ENCODE measurements at regions not wholly inside any gene's neighbourhood (a gene's known extent, or its start where the extent isn't known, plus 50 kb on each side); places are given as distances from the start of the nearest gene placed in this dataset.

DNA sequence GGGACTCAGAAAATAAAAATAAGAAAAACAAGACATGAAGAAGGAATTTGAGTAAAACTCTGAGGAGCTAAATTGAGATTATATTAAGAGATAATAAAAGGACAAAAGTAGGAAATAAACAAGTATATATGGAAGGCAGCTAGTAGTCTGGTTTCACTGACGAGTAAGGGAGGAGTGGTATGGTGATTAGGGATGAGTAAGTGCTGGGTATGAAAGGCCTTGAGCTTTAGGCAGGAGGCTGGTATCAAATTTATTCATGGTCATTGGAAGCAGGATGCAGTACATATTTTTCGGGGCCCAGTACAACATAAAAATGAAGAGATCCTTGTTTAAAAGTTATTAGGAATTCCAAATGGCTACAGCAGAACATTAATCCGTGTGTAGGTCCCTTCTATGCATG lies 789.7 kb upstream of the PRMT6 start:
- TF ChIP-seq, protein P1, sequence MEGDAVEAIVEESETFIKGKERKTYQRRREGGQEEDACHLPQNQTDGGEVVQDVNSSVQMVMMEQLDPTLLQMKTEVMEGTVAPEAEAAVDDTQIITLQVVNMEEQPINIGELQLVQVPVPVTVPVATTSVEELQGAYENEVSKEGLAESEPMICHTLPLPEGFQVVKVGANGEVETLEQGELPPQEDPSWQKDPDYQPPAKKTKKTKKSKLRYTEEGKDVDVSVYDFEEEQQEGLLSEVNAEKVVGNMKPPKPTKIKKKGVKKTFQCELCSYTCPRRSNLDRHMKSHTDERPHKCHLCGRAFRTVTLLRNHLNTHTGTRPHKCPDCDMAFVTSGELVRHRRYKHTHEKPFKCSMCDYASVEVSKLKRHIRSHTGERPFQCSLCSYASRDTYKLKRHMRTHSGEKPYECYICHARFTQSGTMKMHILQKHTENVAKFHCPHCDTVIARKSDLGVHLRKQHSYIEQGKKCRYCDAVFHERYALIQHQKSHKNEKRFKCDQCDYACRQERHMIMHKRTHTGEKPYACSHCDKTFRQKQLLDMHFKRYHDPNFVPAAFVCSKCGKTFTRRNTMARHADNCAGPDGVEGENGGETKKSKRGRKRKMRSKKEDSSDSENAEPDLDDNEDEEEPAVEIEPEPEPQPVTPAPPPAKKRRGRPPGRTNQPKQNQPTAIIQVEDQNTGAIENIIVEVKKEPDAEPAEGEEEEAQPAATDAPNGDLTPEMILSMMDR (IDR thresholded peaks at IDR 0.05; ENCODE audit: borderline replicate concordance, control extremely low read depth, extremely low read depth, insufficient read depth, missing control alignments) = no peak
- DNase-seq (ENCODE audit: low spot score) = no peak
- in situ Hi-C loops (cut with MboI; ENCODE audit: low sequenced_read_pairs, unreplicated experiment) = no loop called here

GRCh38 chr1:106268070-106268469 lies 788.4 kb upstream of the PRMT6 start:
- TF ChIP-seq, protein P1 (IDR thresholded peaks at IDR 0.05; ENCODE audit: borderline replicate concordance, control extremely low read depth, extremely low read depth, insufficient read depth, missing control alignments) = no peak
- no peak for DNase-seq (ENCODE audit: low spot score)
- in situ Hi-C loops (cut with MboI; ENCODE audit: low sequenced_read_pairs, unreplicated experiment) = no loop called here

DNA sequence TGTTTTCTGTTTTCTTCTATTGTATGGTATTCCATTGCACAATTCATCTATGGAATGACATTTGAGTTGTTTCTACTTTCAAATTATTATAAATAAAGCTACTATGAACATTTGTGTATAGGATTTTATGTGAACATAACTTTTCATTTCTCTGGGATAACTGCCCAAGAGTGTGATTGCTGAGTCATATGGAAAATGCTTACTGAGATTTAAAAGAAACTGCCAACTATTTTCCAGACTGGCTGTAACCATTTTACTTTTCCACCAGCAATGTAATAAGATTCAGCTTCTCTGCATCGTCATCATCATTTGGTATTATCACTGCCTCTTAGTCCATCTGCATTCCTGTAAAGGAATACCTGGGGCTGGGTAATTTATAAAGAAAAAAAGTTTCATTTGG lies 779.6 kb upstream of the PRMT6 start:
- in situ Hi-C loops (cut with MboI; ENCODE audit: low sequenced_read_pairs, unreplicated experiment) = no loop called here
- TF ChIP-seq, protein P1 (IDR thresholded peaks at IDR 0.05; ENCODE audit: borderline replicate concordance, control extremely low read depth, extremely low read depth, insufficient read depth, missing control alignments) = no peak
- no peak for DNase-seq (ENCODE audit: low spot score)

DNA sequence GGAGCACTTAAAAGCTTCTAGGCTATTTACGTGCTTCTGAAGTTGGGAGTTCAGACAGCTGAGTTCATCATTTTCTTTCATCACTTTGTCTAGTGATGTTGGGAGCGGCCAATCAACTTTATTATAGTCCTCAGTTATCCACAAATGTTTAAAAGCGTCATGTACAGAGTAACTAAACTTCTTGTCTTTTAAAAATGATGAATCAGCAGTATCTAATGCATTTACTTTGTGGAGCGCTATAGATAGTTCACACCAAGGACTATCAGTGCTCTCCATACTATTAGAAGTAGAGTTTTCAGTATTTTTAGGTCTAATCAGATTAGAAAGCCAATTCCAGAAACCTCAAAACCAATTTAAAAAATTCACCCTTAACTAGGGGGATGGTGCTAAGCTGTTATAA lies 778.7 kb upstream of the PRMT6 start:
- DNase-seq (ENCODE audit: low spot score) = no peak
- TF ChIP-seq, protein P1 (IDR thresholded peaks at IDR 0.05; ENCODE audit: borderline replicate concordance, control extremely low read depth, extremely low read depth, insufficient read depth, missing control alignments) = no peak
- in situ Hi-C loops (cut with MboI; ENCODE audit: low sequenced_read_pairs, unreplicated experiment) = no loop called here

- TF ChIP-seq, protein P1 (IDR thresholded peaks at IDR 0.05; ENCODE audit: borderline replicate concordance, control extremely low read depth, extremely low read depth, insufficient read depth, missing control alignments) = no peak
- in situ Hi-C loops (cut with MboI; ENCODE audit: low sequenced_read_pairs, unreplicated experiment) = no loop called here
- DNase-seq (ENCODE audit: low spot score) = no peak
Measured at GRCh38 chr1:106278716-106279115, 777.8 kb upstream of the PRMT6 start.

DNA sequence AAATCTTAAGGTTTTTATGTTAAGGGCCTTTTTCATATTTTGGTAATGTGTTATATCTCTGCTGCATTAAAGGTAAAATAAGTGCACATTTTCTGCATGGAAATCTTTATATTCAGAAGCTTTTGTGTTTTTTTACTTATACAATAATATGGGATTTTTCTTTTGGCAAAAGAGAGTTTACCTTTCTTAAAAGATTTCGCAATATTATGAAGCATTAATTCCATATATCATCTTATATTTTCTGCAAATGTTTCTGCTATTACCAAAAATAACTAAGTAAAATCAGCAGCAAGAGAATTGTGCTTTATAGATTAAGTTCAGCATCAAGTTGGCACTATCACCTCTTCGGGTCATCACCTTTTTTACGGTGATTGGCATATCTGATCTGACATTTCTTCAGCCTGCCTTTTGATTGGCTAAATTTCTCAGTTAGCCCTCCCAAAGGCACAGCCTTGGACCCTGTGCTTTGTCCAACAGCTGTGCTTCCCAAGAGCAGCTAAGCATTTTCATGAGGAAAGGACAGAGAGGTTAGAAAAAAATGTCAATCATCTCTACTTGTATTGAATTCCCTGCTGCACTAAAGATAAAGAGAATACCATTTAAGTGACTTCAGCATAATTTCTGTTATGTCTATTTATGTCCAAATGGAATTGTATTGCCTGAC lies 767.1 kb upstream of the PRMT6 start:
- no peak for DNase-seq (ENCODE audit: low spot score)
- in situ Hi-C loops (cut with MboI; ENCODE audit: low sequenced_read_pairs, unreplicated experiment) = no loop called here
- TF ChIP-seq, protein P1 (IDR thresholded peaks at IDR 0.05; ENCODE audit: borderline replicate concordance, control extremely low read depth, extremely low read depth, insufficient read depth, missing control alignments) = no peak

Measured in GM13976 (cell line).